Upper lobe of left lung (tissue), 6 donors: ENCODE measurements at regions not wholly inside any gene's neighbourhood (a gene's known extent, or its start where the extent isn't known, plus 50 kb on each side); places are given as distances from the start of the nearest gene placed in this dataset.

Experiments used
- ATAC-seq, 2 donors: fragments of 200-7000 bp; cut with Tn5 transposase; one replicate each; pipeline ENCODE4 v1.9.1; 2022; ENCODE audit warnings: mild to moderate bottlenecking in 2 of 2, moderate library complexity in 2 of 2; ENCODE audit not compliant: low FRiP score in 2 of 2
- DNase-seq, 2 donors: peaks; one replicate each; pipeline ENCODE4 v3.0.0-alpha.2; 2019 to 2020
- H3K27ac ChIP-seq, 4 donors: fragments of 200-600 bp; sonication (generic); one replicate each; pipeline ENCODE4 v1.5.1; 2016 to 2019
- H3K27me3 ChIP-seq, 4 donors: fragments of 200-600 bp; sonication (generic); one replicate each; pipeline ENCODE4 v1.5.1; 2017 to 2019
- H3K36me3 ChIP-seq, 4 donors: fragments of 200-600 bp; sonication (generic); one replicate each; pipeline ENCODE4 v1.5.1; 2016 to 2019
- H3K4me1 ChIP-seq, 4 donors: fragments of 200-600 bp; sonication (generic); one replicate each; pipeline ENCODE4 v1.5.1; 2018 to 2019
- H3K4me3 ChIP-seq, 4 donors: fragments of 200-600 bp; sonication (generic); one replicate each; pipeline ENCODE4 v1.5.1; 2017 to 2019; ENCODE audit warnings: mild to moderate bottlenecking in 2 of 4, moderate library complexity in 1 of 4
- H3K9me3 ChIP-seq, 4 donors: fragments of 200-600 bp; sonication (generic); one replicate each; pipeline ENCODE4 v1.5.1; 2018 to 2019
- EP300 ChIP-seq, 4 donors: sonication (generic); formaldehyde crosslinking; IDR thresholded peaks; one replicate each; pipeline ENCODE4 v1.5.1; 2017; ENCODE audit warnings: antibody characterized with exemption in 4 of 4, control low read depth in 2 of 4
- POLR2A ChIP-seq, 4 donors: fragments of 450-650 bp; IDR thresholded peaks; one replicate each; pipeline ENCODE4 v1.5.1; 2016 to 2017; ENCODE audit warnings: antibody characterized with exemption in 4 of 4, mild to moderate bottlenecking in 2 of 4
- POLR2AphosphoS5 ChIP-seq, 2 donors: sonication (generic); formaldehyde crosslinking; IDR thresholded peaks; one replicate each; pipeline ENCODE4 v1.5.1; 2017; ENCODE audit warnings: antibody characterized with exemption in 2 of 2
- WGBS, 2 donors: methylation state at CpG; one replicate each; pipeline ENCODE4 v1.1.5; 2017 to 2018; 5-methylcytosine and 5-hydroxymethylcytosine counted together
- TF ChIP-seq, protein P1 (sequence below), 6 experiments: fragments of 450-650 bp in 4 of 6; fragments of 200-600 bp in 2 of 6; sonication (generic) in 2 of 6; IDR thresholded peaks; one replicate each; pipeline ENCODE4 v1.5.1; 2016 to 2019; ENCODE audit warnings: antibody characterized with exemption in 6 of 6
- donor health status: DM: no; HTN: no; CAD: no; lungs with moderate emphysema.
- donor health status: DM: no; HTN: yes; CAD: no; lungs with severe emphysema.

DNA sequence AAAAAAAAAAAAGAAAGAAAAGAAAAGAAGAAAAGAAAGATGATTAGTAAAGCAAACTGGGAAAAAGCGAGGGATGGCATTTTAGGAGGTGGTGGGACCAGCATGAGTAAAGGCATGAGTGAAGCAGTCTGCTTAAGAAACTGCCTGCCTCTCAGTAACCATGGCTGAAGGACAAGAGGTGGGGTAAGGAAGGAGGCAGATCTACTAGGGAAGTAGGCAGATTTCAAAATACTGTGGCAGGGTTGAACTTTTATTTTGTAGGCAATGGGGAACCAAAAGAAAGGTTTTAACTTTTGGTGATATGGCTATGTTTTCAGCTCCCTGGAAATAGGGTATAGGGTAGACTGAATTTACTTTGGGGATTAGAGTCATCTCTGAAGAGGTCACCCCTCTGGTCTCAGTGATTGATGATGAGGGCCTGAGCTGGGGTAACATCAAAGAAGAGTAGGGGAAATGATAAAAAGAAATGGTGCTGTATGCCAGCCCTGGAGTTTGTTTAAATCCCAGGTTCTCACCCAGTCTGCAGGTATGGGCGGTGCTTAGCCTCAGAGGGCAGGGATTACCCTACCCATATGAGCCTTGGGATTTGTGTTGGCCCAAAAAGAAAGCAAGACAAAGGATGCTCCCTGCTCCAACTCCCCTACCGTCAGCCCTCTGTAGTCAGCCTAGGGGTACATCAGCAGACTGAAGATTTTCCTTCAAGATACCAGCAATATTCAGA is 316.2 kb downstream of the CWC27 start:
- WGBS, 2 donors, result 98 to 99% methylated on average over 3 of the region's 3 CpGs
- Histone ChIP-seq H3K4me3 (no peak overlapping the region), H3K27me3 (no peaks in the 10 kb centered on the region), H3K36me3 (no peaks in the 10 kb centered on the region), H3K4me1 (no peaks in the 10 kb centered on the region), H3K27ac (no peak overlapping the region), H3K9me3 (no peaks in the 10 kb centered on the region)
- TF ChIP-seq, protein P1, sequence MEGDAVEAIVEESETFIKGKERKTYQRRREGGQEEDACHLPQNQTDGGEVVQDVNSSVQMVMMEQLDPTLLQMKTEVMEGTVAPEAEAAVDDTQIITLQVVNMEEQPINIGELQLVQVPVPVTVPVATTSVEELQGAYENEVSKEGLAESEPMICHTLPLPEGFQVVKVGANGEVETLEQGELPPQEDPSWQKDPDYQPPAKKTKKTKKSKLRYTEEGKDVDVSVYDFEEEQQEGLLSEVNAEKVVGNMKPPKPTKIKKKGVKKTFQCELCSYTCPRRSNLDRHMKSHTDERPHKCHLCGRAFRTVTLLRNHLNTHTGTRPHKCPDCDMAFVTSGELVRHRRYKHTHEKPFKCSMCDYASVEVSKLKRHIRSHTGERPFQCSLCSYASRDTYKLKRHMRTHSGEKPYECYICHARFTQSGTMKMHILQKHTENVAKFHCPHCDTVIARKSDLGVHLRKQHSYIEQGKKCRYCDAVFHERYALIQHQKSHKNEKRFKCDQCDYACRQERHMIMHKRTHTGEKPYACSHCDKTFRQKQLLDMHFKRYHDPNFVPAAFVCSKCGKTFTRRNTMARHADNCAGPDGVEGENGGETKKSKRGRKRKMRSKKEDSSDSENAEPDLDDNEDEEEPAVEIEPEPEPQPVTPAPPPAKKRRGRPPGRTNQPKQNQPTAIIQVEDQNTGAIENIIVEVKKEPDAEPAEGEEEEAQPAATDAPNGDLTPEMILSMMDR (IDR thresholded peaks at IDR 0.05), result no peak
- no peak for TF ChIP-seq POLR2AphosphoS5 (IDR thresholded peaks at IDR 0.05)
- no peak for TF ChIP-seq POLR2A (IDR thresholded peaks at IDR 0.05)
- TF ChIP-seq EP300 (IDR thresholded peaks at IDR 0.05), result no peak
- DNase-seq (no peak), ATAC-seq (peak; percentile 44 to 46)

DNA sequence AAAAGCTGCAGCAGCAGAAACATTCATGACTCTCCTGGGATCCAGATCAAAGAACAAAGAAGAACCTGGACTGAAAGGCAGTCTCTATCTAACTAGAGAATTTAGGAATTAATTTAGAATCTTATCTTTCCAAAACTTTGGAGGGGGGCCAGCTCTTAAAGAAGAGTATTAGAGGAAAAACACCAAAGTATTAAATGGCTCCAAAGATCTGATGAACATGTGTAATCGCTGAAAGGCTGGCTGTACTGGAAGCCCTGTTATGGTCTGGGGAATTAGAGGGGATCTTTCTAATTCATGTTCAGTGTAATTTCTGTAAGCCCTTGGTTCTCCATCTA is 316.8 kb downstream of the CWC27 start:
- ATAC-seq (no peak), DNase-seq (no peak)
- TF ChIP-seq EP300 (IDR thresholded peaks at IDR 0.05), result no peak
- no peak for TF ChIP-seq POLR2AphosphoS5 (IDR thresholded peaks at IDR 0.05)
- TF ChIP-seq, protein P1 (IDR thresholded peaks at IDR 0.05), result no peak
- TF ChIP-seq POLR2A (IDR thresholded peaks at IDR 0.05), result no peak
- no peak overlapping the region for H3K4me3 ChIP-seq
- no peak overlapping the region for H3K27ac ChIP-seq
- no peaks in the 10 kb centered on the region for H3K4me1 ChIP-seq
- WGBS, 2 donors, result 95% methylated on average over 1 of the region's 1 CpG
- H3K9me3 ChIP-seq, result no peaks in the 10 kb centered on the region
- H3K27me3 ChIP-seq, result no peaks in the 10 kb centered on the region
- no peaks in the 10 kb centered on the region for H3K36me3 ChIP-seq

DNA sequence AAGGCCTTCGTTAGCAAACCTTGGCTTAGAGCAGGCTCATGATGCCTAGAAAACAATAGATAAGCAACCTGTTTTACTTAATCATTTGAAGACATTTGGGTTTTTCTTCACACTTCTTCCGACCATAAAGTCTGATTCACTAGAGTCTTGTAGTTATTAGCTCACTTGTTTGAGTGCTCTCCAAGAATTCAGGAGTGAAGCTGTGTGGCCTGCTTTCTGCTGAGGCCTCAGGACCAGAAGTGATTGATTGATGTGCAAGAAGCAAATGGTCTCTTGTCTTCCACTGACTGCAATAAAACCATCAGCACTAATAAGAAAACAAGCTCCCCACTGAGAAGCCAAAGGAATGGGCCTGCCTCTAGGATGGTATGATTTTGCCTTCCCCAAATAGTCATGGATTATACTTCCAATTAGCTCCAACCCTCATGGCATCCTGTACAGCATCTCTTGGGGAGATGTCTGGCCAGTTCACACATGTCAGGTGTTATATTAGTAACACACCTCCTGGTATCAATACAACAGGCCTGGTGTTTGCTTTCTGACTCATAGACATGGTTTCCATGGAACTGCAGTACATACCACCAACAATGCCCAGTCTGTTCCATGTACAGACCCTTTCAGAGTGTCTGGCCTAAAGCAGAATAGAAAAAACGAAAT is 317.6 kb downstream of the CWC27 start:
- no peak overlapping the region for H3K27ac ChIP-seq
- 82 to 87% methylated on average over 3 of the region's 3 CpGs for WGBS, 2 donors
- H3K36me3 ChIP-seq, result no peaks in the 10 kb centered on the region
- TF ChIP-seq POLR2AphosphoS5 (IDR thresholded peaks at IDR 0.05), result no peak
- no peak for TF ChIP-seq EP300 (IDR thresholded peaks at IDR 0.05)
- no peak for TF ChIP-seq POLR2A (IDR thresholded peaks at IDR 0.05)
- TF ChIP-seq, protein P1 (IDR thresholded peaks at IDR 0.05), result no peak
- H3K4me3 ChIP-seq, result no peak overlapping the region
- no peaks in the 10 kb centered on the region for H3K4me1 ChIP-seq
- no peak for DNase-seq
- H3K27me3 ChIP-seq, result no peaks in the 10 kb centered on the region
- ATAC-seq, result no peak
- H3K9me3 ChIP-seq, result no peaks in the 10 kb centered on the region

DNA sequence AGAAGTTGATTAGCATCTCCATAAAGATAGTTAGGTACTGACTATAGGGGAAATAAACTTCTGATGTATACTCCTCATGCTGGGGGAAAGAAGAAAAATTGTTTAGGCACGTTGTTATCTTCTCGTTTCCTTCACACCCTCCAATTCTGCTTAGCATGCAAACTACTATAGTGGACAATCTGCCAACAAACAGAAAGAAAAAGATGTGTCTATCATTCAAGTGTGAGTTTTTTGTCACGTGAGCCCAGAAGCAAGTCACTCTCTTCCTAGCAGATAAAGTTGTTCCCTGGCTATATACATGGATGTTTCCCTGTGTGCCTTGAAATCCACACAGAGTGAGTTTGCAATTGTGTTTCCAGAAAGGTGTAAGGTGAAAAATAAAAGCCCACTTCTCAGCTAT is 318.4 kb downstream of the CWC27 start:
- H3K27ac ChIP-seq, result no peak overlapping the region
- DNase-seq, result no peak
- H3K4me3 ChIP-seq, result no peak overlapping the region
- ATAC-seq, result no peak
- no peaks in the 10 kb centered on the region for H3K36me3 ChIP-seq
- no peaks in the 10 kb centered on the region for H3K9me3 ChIP-seq
- H3K4me1 ChIP-seq, result no peaks in the 10 kb centered on the region
- H3K27me3 ChIP-seq, result no peaks in the 10 kb centered on the region
- 60% methylated on average over 3 of the region's 3 CpGs for whole genome bisulfite sequencing, 2 donors
- TF ChIP-seq, protein P1 (IDR thresholded peaks at IDR 0.05), result no peak
- TF ChIP-seq POLR2AphosphoS5 (IDR thresholded peaks at IDR 0.05), result no peak
- no peak for TF ChIP-seq POLR2A (IDR thresholded peaks at IDR 0.05)
- no peak for TF ChIP-seq EP300 (IDR thresholded peaks at IDR 0.05)

DNA sequence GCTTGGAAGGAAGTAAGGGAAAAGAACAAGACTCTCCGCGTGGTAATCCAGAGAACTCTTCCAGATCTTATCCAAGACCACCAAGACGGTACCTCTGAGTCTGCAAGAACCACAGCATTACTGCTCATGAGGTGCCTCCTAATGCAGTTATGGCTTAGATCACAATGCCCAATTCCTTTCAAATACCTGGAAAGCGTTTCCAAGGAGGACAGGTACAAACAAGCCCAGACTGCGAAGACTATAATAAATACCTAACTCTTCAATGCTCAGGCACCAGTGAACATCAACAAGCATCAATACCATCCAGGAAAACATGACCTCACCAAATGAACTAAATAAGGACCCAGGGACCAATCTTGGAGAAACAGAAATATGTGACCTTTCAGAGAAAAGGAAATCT is 325.5 kb downstream of the CWC27 start:
- Histone ChIP-seq H3K36me3 (no peaks in the 10 kb centered on the region), H3K9me3 (no peaks in the 10 kb centered on the region), H3K27ac (no peak overlapping the region), H3K4me1 (no peaks in the 10 kb centered on the region), H3K27me3 (no peaks in the 10 kb centered on the region), H3K4me3 (no peak overlapping the region)
- DNase-seq (no peak), ATAC-seq (no peak)
- WGBS, 2 donors, result 79 to 90% methylated on average over 5 of the region's 5 CpGs
- TF ChIP-seq POLR2A (IDR thresholded peaks at IDR 0.05) (no peak), EP300 (IDR thresholded peaks at IDR 0.05) (no peak), POLR2AphosphoS5 (IDR thresholded peaks at IDR 0.05) (no peak)
- TF ChIP-seq, protein P1 (IDR thresholded peaks at IDR 0.05), result no peak
